OCI-M1 (cell line): ENCODE measurements at regions not wholly inside any gene's neighbourhood (a gene's known extent, or its start where the extent isn't known, plus 50 kb on each side); places are given as distances from the start of the nearest gene placed in this dataset.

Source experiments
- DNase-seq: peaks from one replicate; lab custom pipeline; 2025; lab: John Stamatoyannopoulos, UW

- DNase-seq: no peak
These were observed 71.4 kb upstream of the GLS start for GRCh38 chr2:190809139-190809764.

GRCh38 chr2:190809876-190810525, 70.6 kb upstream of the GLS start:
- DNase-seq: no peak

- no peak for DNase-seq
These were observed 69.5 kb upstream of the GLS start for GRCh38 chr2:190810981-190811587.

- no peak for DNase-seq
These were observed 68.8 kb upstream of the GLS start for GRCh38 chr2:190811811-190812210.

GRCh38 chr2:190812506-190813294, 67.9 kb upstream of the GLS start:
- DNase-seq: no peak

GRCh38 chr2:190815226-190815625, 65.4 kb upstream of the GLS start:
- DNase-seq: no peak

GRCh38 chr2:190817082-190817481, 63.5 kb upstream of the GLS start:
- no peak for DNase-seq

- DNase-seq: no peak
These were observed 60.8 kb upstream of the GLS start for GRCh38 chr2:190819840-190820301.

- no peak for DNase-seq
These were observed 60.2 kb upstream of the GLS start for GRCh38 chr2:190820416-190820815.

GRCh38 chr2:190822043-190822442, 58.6 kb upstream of the GLS start:
- no peak for DNase-seq

- DNase-seq: no peak
These were observed 52.9 kb upstream of the GLS start for GRCh38 chr2:190827720-190828119.

- no peak for DNase-seq
These were observed 51.0 kb upstream of the GLS start for GRCh38 chr2:190829642-190830041.
